Caco-2 (cell line): ENCODE measurements at regions not wholly inside any gene's neighbourhood (a gene's known extent, or its start where the extent isn't known, plus 50 kb on each side); places are given as distances from the start of the nearest gene placed in this dataset.

Experiments used
- BruUV-seq: library from RNA; stranded (reverse); fragments of 400-500 nt; replicated peaks from 2 replicates; lab custom pipeline; 2021; lab: Mats Ljungman, UMichigan
- CTCF ChIA-PET: fragments of 300-600 bp; sonication (Branson Sonifier 250); formaldehyde crosslinking; loops from one replicate; lab custom pipeline; 2022; ENCODE audit warnings: antibody characterized with exemption; lab: Charles Lee
- POLR2A ChIA-PET: fragments of 300-600 bp; sonication (Branson Sonifier 250); formaldehyde crosslinking; loops from one replicate; lab custom pipeline; 2022; ENCODE audit warnings: antibody characterized with exemption; lab: Charles Lee
- DNase-seq, 2 experiments: peaks; one replicate each; pipeline versions ENCODE4 v3.0.0 to v3.0.0-alpha.2; 2020 to 2022
- H3K27me3 ChIP-seq: replicated peaks from 2 replicates; pipeline ENCODE4 v1.6.0; 2011; ENCODE audit warnings: low read length; ENCODE audit not compliant: control insufficient read depth, insufficient read depth
- H3K36me3 ChIP-seq: 2 replicates; pipeline ENCODE4 v1.5.1; 2011; ENCODE audit warnings: low read length; ENCODE audit not compliant: control insufficient read depth, insufficient read depth
- H3K4me1 ChIP-seq: fragments of 250-450 bp; sonication (Bioruptor Pico); 2 replicates; pipeline ENCODE4 v1.5.1; 2020; ENCODE audit warnings: mild to moderate bottlenecking
- H3K4me3 ChIP-seq: 2 replicates; pipeline ENCODE4 v1.5.1; 2011; ENCODE audit warnings: low read depth, mild to moderate bottlenecking, control low read depth, low read length
- H3K9me3 ChIP-seq: fragments of 250-450 bp; sonication (Bioruptor Pico); 2 replicates; pipeline ENCODE4 v1.5.1; 2020; ENCODE audit warnings: mild to moderate bottlenecking, moderate library complexity
- H3K27ac Mint-ChIP-seq: one replicate; pipeline ENCODE4 v1.8.0; 2022; ENCODE audit warnings: mixed read lengths; ENCODE audit not compliant: unreplicated experiment
- H3K27me3 Mint-ChIP-seq: one replicate; pipeline ENCODE4 v1.8.0; 2022; ENCODE audit warnings: mixed read lengths; ENCODE audit not compliant: insufficient read depth, unreplicated experiment
- H3K36me3 Mint-ChIP-seq: one replicate; pipeline ENCODE4 v1.8.0; 2022; ENCODE audit warnings: mild to moderate bottlenecking, mixed read lengths; ENCODE audit not compliant: insufficient read depth, unreplicated experiment
- H3K4me1 Mint-ChIP-seq: one replicate; pipeline ENCODE4 v1.8.0; 2022; ENCODE audit warnings: low read depth, mixed read lengths; ENCODE audit not compliant: unreplicated experiment
- H3K4me3 Mint-ChIP-seq: one replicate; pipeline ENCODE4 v1.8.0; 2022; ENCODE audit warnings: mild to moderate bottlenecking, moderate library complexity, mixed read lengths; ENCODE audit not compliant: unreplicated experiment
- H3K9me3 Mint-ChIP-seq: one replicate; pipeline ENCODE4 v1.8.0; 2022; ENCODE audit warnings: mixed read lengths; ENCODE audit not compliant: unreplicated experiment
- intact Hi-C: fragments of 100-400 bp; cut with micrococcal nuclease; formaldehyde crosslinking; loops from one replicate; pipeline ENCODE4 v1.10.0; 2022; ENCODE audit not compliant: unreplicated experiment
- TF ChIP-seq, protein P1 (sequence below), 2 experiments: fragments of 200-600 bp in 1 of 2; IDR thresholded peaks; 1 replicate in 1 of 2; 2 replicates in 1 of 2; pipeline versions ENCODE4 v1.5.1 to v1.8.0; 2011 to 2022; ENCODE audit warnings: antibody characterized with exemption in 1 of 2, control low read depth in 1 of 2, inconsistent platforms in 1 of 2, low read depth in 1 of 2, low read length in 1 of 2, mild to moderate bottlenecking in 1 of 2, moderate library complexity in 1 of 2; ENCODE audit not compliant: insufficient read depth in 1 of 2, severe bottlenecking in 1 of 2, unreplicated experiment in 1 of 2

DNA sequence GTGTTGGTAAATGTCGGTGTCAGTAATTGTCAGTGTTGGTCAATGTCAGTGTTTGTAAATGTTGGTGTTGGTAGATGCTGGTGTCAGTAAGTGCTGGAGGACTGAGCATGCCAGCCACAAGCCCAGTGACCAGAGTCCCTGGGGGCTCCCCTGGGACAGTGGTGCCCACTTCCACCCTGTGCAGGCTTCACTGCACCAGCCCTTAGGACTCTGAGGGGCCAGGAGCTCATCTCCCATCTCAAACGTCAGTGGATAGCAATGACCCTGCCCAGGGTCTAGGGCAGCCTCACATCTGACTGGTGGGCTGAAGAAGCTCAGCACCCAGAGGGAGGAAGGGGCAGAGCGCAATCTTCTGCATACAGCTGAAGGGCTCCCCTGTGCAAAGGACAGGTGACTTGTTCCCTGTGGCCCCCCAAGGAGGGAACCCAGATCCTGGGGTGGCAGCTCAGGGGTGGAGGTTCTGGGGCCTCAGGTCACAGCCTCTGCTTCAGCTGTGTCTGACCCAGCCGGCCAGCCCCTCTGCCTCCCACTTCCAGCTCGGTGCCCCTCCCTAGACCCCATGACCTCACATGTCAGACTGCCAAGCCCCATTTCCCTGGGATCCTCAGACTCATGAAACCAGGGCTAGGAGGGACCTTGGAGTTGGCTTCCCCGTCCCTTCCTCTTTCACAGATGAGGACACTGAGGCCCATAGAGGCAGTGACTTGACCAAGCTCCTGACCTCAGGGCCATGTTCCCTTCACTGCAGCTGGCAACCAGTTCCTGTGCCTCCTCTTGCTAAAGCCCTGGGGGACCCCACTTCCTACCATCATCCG is 138.4 kb downstream of the CRYBB2 start:
- TF ChIP-seq, protein P1, sequence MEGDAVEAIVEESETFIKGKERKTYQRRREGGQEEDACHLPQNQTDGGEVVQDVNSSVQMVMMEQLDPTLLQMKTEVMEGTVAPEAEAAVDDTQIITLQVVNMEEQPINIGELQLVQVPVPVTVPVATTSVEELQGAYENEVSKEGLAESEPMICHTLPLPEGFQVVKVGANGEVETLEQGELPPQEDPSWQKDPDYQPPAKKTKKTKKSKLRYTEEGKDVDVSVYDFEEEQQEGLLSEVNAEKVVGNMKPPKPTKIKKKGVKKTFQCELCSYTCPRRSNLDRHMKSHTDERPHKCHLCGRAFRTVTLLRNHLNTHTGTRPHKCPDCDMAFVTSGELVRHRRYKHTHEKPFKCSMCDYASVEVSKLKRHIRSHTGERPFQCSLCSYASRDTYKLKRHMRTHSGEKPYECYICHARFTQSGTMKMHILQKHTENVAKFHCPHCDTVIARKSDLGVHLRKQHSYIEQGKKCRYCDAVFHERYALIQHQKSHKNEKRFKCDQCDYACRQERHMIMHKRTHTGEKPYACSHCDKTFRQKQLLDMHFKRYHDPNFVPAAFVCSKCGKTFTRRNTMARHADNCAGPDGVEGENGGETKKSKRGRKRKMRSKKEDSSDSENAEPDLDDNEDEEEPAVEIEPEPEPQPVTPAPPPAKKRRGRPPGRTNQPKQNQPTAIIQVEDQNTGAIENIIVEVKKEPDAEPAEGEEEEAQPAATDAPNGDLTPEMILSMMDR (IDR thresholded peaks at IDR 0.05; ENCODE audit: insufficient read depth in 1 of 2, low read depth in 1 of 2, low read length in 1 of 2, severe bottlenecking in 1 of 2, unreplicated experiment in 1 of 2), result no peak
- POLR2A ChIA-PET, result no interaction called here
- H3K36me3 Mint-ChIP-seq, result peaks cover 16% of the 10 kb centered on the region

DNA sequence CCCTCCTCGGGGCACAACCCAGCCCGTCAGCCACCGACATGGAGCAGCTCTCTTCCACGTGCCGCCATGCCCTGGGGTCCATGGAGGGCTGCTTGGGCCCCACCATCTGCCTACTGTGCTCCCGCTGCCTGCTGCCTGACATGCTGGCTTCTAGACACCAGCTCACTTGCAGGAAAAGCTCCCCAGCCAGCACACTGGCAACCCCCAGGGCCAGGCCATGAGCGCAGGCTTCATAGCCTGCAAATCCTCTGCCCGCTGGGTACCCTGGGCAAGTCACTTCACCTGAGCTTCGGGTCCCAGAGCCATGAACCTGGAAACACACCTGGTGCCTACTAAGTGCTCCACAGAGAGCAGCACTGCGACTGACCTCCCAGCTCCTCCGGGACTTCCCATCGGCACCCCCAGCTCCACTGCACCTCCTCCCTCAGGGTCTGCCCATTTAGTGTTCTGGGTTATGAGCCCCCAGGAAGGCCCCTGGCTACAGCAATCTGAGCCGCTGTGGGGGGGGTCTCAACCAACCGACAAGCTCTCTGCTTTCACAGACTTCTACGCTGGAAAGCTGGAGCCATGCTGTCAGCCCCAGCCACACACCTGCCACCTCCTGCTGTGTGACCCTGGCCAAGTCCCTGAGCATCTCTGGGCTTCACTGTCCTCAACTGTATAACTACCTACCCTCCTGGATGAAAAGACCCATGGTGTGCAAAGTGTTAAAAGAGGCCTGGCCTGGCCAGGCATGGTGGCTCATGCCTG is 139.2 kb downstream of the CRYBB2 start:
- POLR2A ChIA-PET, result no interaction called here
- H3K4me3 Mint-ChIP-seq, result no peak overlapping the region
- Histone ChIP-seq H3K4me1 (no peaks in the 10 kb centered on the region), H3K9me3 (no peaks in the 10 kb centered on the region), H3K27me3 (no peaks in the 10 kb centered on the region), H3K4me3 (no peak overlapping the region), H3K36me3 (no peaks in the 10 kb centered on the region; the same call in 1 of the 2 replicates)
- CTCF ChIA-PET, result interaction anchor here (0.7 kb wide), 1 partner anchor 725 kb away, joined by 5 read pairs; no protein-coding TSS in a partner anchor
- intact Hi-C loops, result no loop called here
- TF ChIP-seq, protein P1 (IDR thresholded peaks at IDR 0.05; ENCODE audit: insufficient read depth in 1 of 2, low read depth in 1 of 2, low read length in 1 of 2, severe bottlenecking in 1 of 2, unreplicated experiment in 1 of 2), result no peak
- H3K9me3 Mint-ChIP-seq, result no peaks in the 10 kb centered on the region
- H3K27me3 Mint-ChIP-seq, result no peaks in the 10 kb centered on the region
- no peak overlapping the region for H3K27ac Mint-ChIP-seq
- H3K4me1 Mint-ChIP-seq, result no peaks in the 10 kb centered on the region
- H3K36me3 Mint-ChIP-seq, result peaks cover 14% of the 10 kb centered on the region
- DNase-seq, result no peak
- BruUV-seq, result no TSS peak

More for the DNA sequence above, 138.4 kb downstream of the CRYBB2 start:
- DNase-seq, result no peak
- H3K27me3 Mint-ChIP-seq, result no peaks in the 10 kb centered on the region
- Histone ChIP-seq H3K9me3 (no peaks in the 10 kb centered on the region), H3K4me3 (no peak overlapping the region), H3K4me1 (no peaks in the 10 kb centered on the region), H3K27me3 (no peaks in the 10 kb centered on the region), H3K36me3 (no peaks in the 10 kb centered on the region; the same call in 1 of the 2 replicates)
- no peaks in the 10 kb centered on the region for H3K4me1 Mint-ChIP-seq
- no peak overlapping the region for H3K4me3 Mint-ChIP-seq
- CTCF ChIA-PET, result interaction anchor here (0.6 kb wide), 1 partner anchor 15 kb away, joined by 3 read pairs; no protein-coding TSS in a partner anchor
- H3K27ac Mint-ChIP-seq, result no peak overlapping the region
- H3K9me3 Mint-ChIP-seq, result no peaks in the 10 kb centered on the region
- BruUV-seq, result no TSS peak
- intact Hi-C loops, result no loop called here

DNA sequence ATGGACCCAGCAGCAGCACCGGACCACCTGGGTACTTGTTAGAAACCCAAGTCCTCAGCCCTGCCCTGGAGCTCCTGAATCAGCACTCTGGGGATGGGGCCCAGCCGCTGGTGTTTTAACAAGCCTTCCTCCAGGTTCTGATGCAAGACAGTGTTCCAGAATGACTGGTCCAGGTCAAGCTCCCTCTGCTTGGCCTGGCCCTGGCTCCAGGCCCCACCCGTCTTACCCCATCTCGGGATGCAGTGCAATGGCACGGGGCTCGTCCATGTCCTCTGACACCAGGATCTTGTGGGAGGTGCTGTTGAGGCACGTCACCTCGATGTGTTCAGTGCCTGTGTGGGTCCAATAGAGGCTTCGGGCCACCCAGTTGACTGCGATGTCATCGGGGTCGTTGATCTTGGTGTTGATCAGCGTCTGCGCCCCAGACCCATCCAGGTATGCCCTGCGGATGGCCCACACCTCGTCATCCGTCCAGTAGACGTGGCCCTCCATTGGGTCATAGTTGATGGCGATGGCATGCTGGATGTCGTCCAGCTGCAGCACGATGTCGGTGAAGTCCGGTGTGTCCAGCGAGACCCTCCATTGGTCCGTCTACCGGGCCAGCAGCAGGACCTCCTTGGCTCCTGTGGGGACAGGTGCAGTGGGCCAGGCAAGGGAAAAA is 140.3 kb downstream of the CRYBB2 start:
- no TSS peak for BruUV-seq
- Mint-ChIP-seq H3K27ac (no peak overlapping the region), H3K4me3 (no peak overlapping the region), H3K9me3 (no peaks in the 10 kb centered on the region), H3K36me3 (peaks cover 6% of the 10 kb centered on the region), H3K4me1 (no peaks in the 10 kb centered on the region), H3K27me3 (no peaks in the 10 kb centered on the region)
- Histone ChIP-seq H3K27me3 (no peaks in the 10 kb centered on the region), H3K4me1 (no peaks in the 10 kb centered on the region), H3K36me3 (no peaks in the 10 kb centered on the region), H3K9me3 (no peaks in the 10 kb centered on the region), H3K4me3 (no peak overlapping the region)
- POLR2A ChIA-PET, result no interaction called here
- DNase-seq, result no peak
- CTCF ChIA-PET, result no interaction called here
- TF ChIP-seq, protein P1 (IDR thresholded peaks at IDR 0.05; ENCODE audit: insufficient read depth in 1 of 2, low read depth in 1 of 2, low read length in 1 of 2, severe bottlenecking in 1 of 2, unreplicated experiment in 1 of 2), result no peak
- intact Hi-C loops, result no loop called here
